Eye (tissue), 1 donor: ENCODE measurements at regions not wholly inside any gene's neighbourhood (a gene's known extent, or its start where the extent isn't known, plus 50 kb on each side); places are given as distances from the start of the nearest gene placed in this dataset.
A peak's percentile ranks its signal among the peaks of the same experiment; 100 is the strongest.
"Not testable (repeated sequence)": the region's sequence is repeated elsewhere in the genome, so short reads cannot be mapped to it uniquely, and the experiment has no call there.

Source experiments
- DNase-seq: peaks from one replicate; pipeline ENCODE4 v3.0.0-alpha.2; 2015

- peak; percentile 2 for DNase-seq
Measured at GRCh38 chr15:54840621-54841398, 355.9 kb downstream of the RSL24D1 start.

- no peak for DNase-seq
Measured at GRCh38 chr15:54839379-54839778, 357.4 kb downstream of the RSL24D1 start.

GRCh38 chr15:54836052-54836795 lies 360.5 kb downstream of the RSL24D1 start:
- DNase-seq: no peak

GRCh38 chr15:54829821-54830220 lies 366.9 kb downstream of the RSL24D1 start:
- no peak for DNase-seq

- DNase-seq: no peak
Measured at GRCh38 chr15:54820811-54821210, 375.9 kb downstream of the RSL24D1 start.

GRCh38 chr15:54820098-54820497 lies 376.6 kb downstream of the RSL24D1 start:
- no peak for DNase-seq

- no peak for DNase-seq
Measured at GRCh38 chr15:54816401-54816800, 380.3 kb downstream of the RSL24D1 start.

- DNase-seq: no peak
Measured at GRCh38 chr15:54815556-54815955, 381.2 kb downstream of the RSL24D1 start.

GRCh38 chr15:54812383-54812782 lies 384.4 kb downstream of the RSL24D1 start:
- DNase-seq: no peak

GRCh38 chr15:54810496-54810895 lies 386.2 kb downstream of the RSL24D1 start:
- DNase-seq: no peak

GRCh38 chr15:54810031-54810430 lies 386.7 kb downstream of the RSL24D1 start:
- DNase-seq: no peak

- DNase-seq: no peak
Measured at GRCh38 chr15:54808321-54808720, 388.4 kb downstream of the RSL24D1 start.

GRCh38 chr15:54803987-54804386 lies 392.8 kb downstream of the RSL24D1 start:
- DNase-seq: no peak

- DNase-seq: no peak
Measured at GRCh38 chr15:54803134-54803808, 393.5 kb downstream of the RSL24D1 start.

- DNase-seq: no peak
Measured at GRCh38 chr15:54792526-54792925, 404.2 kb downstream of the RSL24D1 start.

- DNase-seq: no peak
Measured at GRCh38 chr15:54790693-54791092, 406.0 kb downstream of the RSL24D1 start.

GRCh38 chr15:54789376-54789775 lies 407.4 kb downstream of the RSL24D1 start:
- DNase-seq: no peak

GRCh38 chr15:54781220-54781619 lies 415.5 kb downstream of the RSL24D1 start:
- not testable (repeated sequence) for DNase-seq

GRCh38 chr15:54779271-54779670 lies 417.5 kb downstream of the RSL24D1 start:
- no peak for DNase-seq

GRCh38 chr15:54776410-54776809 lies 420.3 kb downstream of the RSL24D1 start:
- no peak for DNase-seq

- no peak for DNase-seq
Measured at GRCh38 chr15:54772663-54773062, 424.1 kb downstream of the RSL24D1 start.

GRCh38 chr15:54749461-54749860 lies 447.3 kb downstream of the RSL24D1 start:
- not testable (repeated sequence) for DNase-seq

- no peak for DNase-seq
Measured at GRCh38 chr15:54722342-54722986, 474.3 kb downstream of the RSL24D1 start.
